H9 (cell line): ENCODE measurements at regions not wholly inside any gene's neighbourhood (a gene's known extent, or its start where the extent isn't known, plus 50 kb on each side); places are given as distances from the start of the nearest gene placed in this dataset.
A peak's percentile ranks its signal among the peaks of the same experiment; 100 is the strongest.

ENCODE experiments used
- DNase-seq: peaks from one replicate; pipeline ENCODE4 v3.0.0-alpha.2; 2017
- H2AFZ ChIP-seq: one replicate; pipeline ENCODE4 v1.6.1; 2013; ENCODE audit warnings: mild to moderate bottlenecking, low read length, control low read depth, moderate library complexity
- H2AK5ac ChIP-seq: 2 replicates; pipeline ENCODE4 v1.6.1; 2013; ENCODE audit warnings: low read length, control low read depth, mixed read lengths; ENCODE audit not compliant: insufficient read length
- H2BK120ac ChIP-seq: one replicate; pipeline ENCODE4 v1.6.1; 2013; ENCODE audit warnings: low read depth, mild to moderate bottlenecking, low read length, control low read depth, inconsistent platforms; ENCODE audit not compliant: poor library complexity, severe bottlenecking
- H2BK12ac ChIP-seq: 2 replicates; pipeline ENCODE4 v1.6.1; 2013; ENCODE audit warnings: low read length, control low read depth, mixed read lengths, low read depth; ENCODE audit not compliant: insufficient read length
- H2BK15ac ChIP-seq: 2 replicates; pipeline ENCODE4 v1.6.1; 2013; ENCODE audit warnings: low read depth, low read length, control low read depth
- H2BK20ac ChIP-seq: one replicate; pipeline ENCODE4 v1.6.1; 2013; ENCODE audit warnings: low read depth, mild to moderate bottlenecking, low read length, control low read depth, inconsistent platforms; ENCODE audit not compliant: poor library complexity, severe bottlenecking
- H2BK5ac ChIP-seq: 2 replicates; pipeline ENCODE4 v1.6.1; 2013; ENCODE audit warnings: low read length, control low read depth, mixed read lengths; ENCODE audit not compliant: insufficient read length
- H3K14ac ChIP-seq: 2 replicates; pipeline ENCODE4 v1.6.1; 2013; ENCODE audit warnings: low read length, control low read depth; ENCODE audit not compliant: insufficient read depth
- H3K18ac ChIP-seq: 2 replicates; pipeline ENCODE4 v1.6.1; 2013; ENCODE audit warnings: low read depth, mild to moderate bottlenecking, mixed read lengths, low read length, control low read depth; ENCODE audit not compliant: insufficient read length
- H3K23ac ChIP-seq: 2 replicates; pipeline ENCODE4 v1.6.1; 2013; ENCODE audit warnings: low read length, control low read depth, mixed read lengths, low read depth; ENCODE audit not compliant: insufficient read length
- H3K23me2 ChIP-seq: 2 replicates; pipeline ENCODE4 v1.6.1; 2013; ENCODE audit warnings: low read depth, mild to moderate bottlenecking, mixed read lengths, low read length, control low read depth; ENCODE audit not compliant: insufficient read length, poor library complexity, severe bottlenecking
- H3K27ac ChIP-seq: 2 replicates; pipeline ENCODE4 v1.5.1; 2013; ENCODE audit warnings: low read length, control low read depth, mixed read lengths, low read depth; ENCODE audit not compliant: insufficient read length
- H3K27me3 ChIP-seq: 2 replicates; pipeline ENCODE4 v1.6.1; 2013; ENCODE audit warnings: low read length, control low read depth, inconsistent platforms; ENCODE audit not compliant: insufficient read depth
- H3K4ac ChIP-seq: 2 replicates; pipeline ENCODE4 v1.6.1; 2013; ENCODE audit warnings: low read depth, mild to moderate bottlenecking, control low read depth, inconsistent platforms, low read length, moderate library complexity
- H3K4me1 ChIP-seq: 2 replicates; pipeline ENCODE4 v1.6.1; 2013; ENCODE audit warnings: low read length, control low read depth, inconsistent platforms; ENCODE audit not compliant: insufficient read depth
- H3K4me2 ChIP-seq: 2 replicates; pipeline ENCODE4 v1.6.1; 2013; ENCODE audit warnings: low read length, control low read depth, mixed read lengths; ENCODE audit not compliant: insufficient read length, insufficient read depth
- H3K56ac ChIP-seq: 2 replicates; pipeline ENCODE4 v1.6.1; 2013; ENCODE audit warnings: low read depth, mild to moderate bottlenecking, mixed read lengths, low read length, control low read depth; ENCODE audit not compliant: insufficient read length
- H3K79me1 ChIP-seq: 2 replicates; pipeline ENCODE4 v1.6.1; 2013; ENCODE audit warnings: low read depth, mild to moderate bottlenecking, moderate library complexity, low read length, control low read depth, inconsistent platforms; ENCODE audit not compliant: insufficient read depth, poor library complexity, severe bottlenecking
- H3K79me2 ChIP-seq: 2 replicates; pipeline ENCODE4 v1.6.1; 2013; ENCODE audit warnings: low read length, control low read depth, inconsistent platforms; ENCODE audit not compliant: insufficient read depth
- H3K9ac ChIP-seq: 2 replicates; pipeline ENCODE4 v1.6.1; 2013; ENCODE audit warnings: low read length, control low read depth, mixed read lengths; ENCODE audit not compliant: insufficient read length; ENCODE audit errors: extremely low read depth
- H3K9me3 ChIP-seq: one replicate; pipeline ENCODE4 v1.6.1; 2013; ENCODE audit warnings: low read depth, low read length, inconsistent platforms; ENCODE audit not compliant: control insufficient read depth
- H3T11ph ChIP-seq: one replicate; pipeline ENCODE4 v1.6.1; 2013; ENCODE audit warnings: mild to moderate bottlenecking, low read length, control low read depth, inconsistent platforms
- H4K20me1 ChIP-seq: one replicate; pipeline ENCODE4 v1.6.1; 2013; ENCODE audit not compliant: control insufficient read depth, insufficient read length, insufficient read depth
- H4K5ac ChIP-seq: 2 replicates; pipeline ENCODE4 v1.6.1; 2013; ENCODE audit warnings: low read depth, mild to moderate bottlenecking, mixed read lengths, low read length, control low read depth; ENCODE audit not compliant: insufficient read length
- H4K8ac ChIP-seq: replicated peaks from 2 replicates; pipeline ENCODE4 v1.6.1; 2013; ENCODE audit warnings: low read length, control low read depth, mixed read lengths, low read depth; ENCODE audit not compliant: insufficient read length
- H4K91ac ChIP-seq: 2 replicates; pipeline ENCODE4 v1.6.1; 2013; ENCODE audit warnings: low read depth, mild to moderate bottlenecking, moderate library complexity, mixed read lengths, low read length, control low read depth; ENCODE audit not compliant: insufficient read length
- H3K27ac Mint-ChIP-seq, 3 experiments: 2 replicates in 2 of 3; 3 replicates in 1 of 3; pipeline ENCODE4 v1.8.0; 2020 to 2021; ENCODE audit warnings: mixed read lengths in 3 of 3, mild to moderate bottlenecking in 1 of 3, moderate library complexity in 1 of 3
- H3K27me3 Mint-ChIP-seq: 2 replicates; pipeline ENCODE4 v1.8.0; 2021; ENCODE audit warnings: low read depth, mild to moderate bottlenecking, moderate library complexity, mixed read lengths
- H3K36me3 Mint-ChIP-seq, 3 experiments: 2 replicates in 2 of 3; 3 replicates in 1 of 3; pipeline ENCODE4 v1.8.0; 2020 to 2021; ENCODE audit warnings: low read depth in 3 of 3, mixed read lengths in 3 of 3; ENCODE audit not compliant: insufficient read depth in 1 of 3
- H3K4me1 Mint-ChIP-seq, 2 experiments: 2 replicates each; pipeline ENCODE4 v1.8.0; 2020; ENCODE audit warnings: mixed read lengths in 2 of 2
- H3K4me3 Mint-ChIP-seq, 2 experiments: 2 replicates in 1 of 2; 3 replicates in 1 of 2; pipeline ENCODE4 v1.8.0; 2020 to 2021; ENCODE audit warnings: mild to moderate bottlenecking in 2 of 2, mixed read lengths in 2 of 2, moderate library complexity in 1 of 2
- H3K9me3 Mint-ChIP-seq, 2 experiments: 2 replicates in 1 of 2; 3 replicates in 1 of 2; pipeline ENCODE4 v1.8.0; 2020; ENCODE audit warnings: mild to moderate bottlenecking in 2 of 2, mixed read lengths in 2 of 2, moderate library complexity in 1 of 2
- WGBS: extraction: QIAGEN DNeasy Blood & Tissue Kit; methylation state at CpG from one replicate; pipeline ENCODE4 v1.1.7; 2013; ENCODE audit warnings: missing lambda C conversion rate, low lambda C conversion rate, mixed read lengths; ENCODE audit not compliant: insufficient read length; ENCODE audit errors: extremely low coverage; 5-methylcytosine and 5-hydroxymethylcytosine counted together
- TF ChIP-seq, protein P1 (sequence below): fragments of 200-600 bp; sonication (generic); conservative IDR thresholded peaks from 3 replicates; pipeline ENCODE4 v1.8.0; 2021; ENCODE audit warnings: antibody characterized with exemption, mild to moderate bottlenecking

DNA sequence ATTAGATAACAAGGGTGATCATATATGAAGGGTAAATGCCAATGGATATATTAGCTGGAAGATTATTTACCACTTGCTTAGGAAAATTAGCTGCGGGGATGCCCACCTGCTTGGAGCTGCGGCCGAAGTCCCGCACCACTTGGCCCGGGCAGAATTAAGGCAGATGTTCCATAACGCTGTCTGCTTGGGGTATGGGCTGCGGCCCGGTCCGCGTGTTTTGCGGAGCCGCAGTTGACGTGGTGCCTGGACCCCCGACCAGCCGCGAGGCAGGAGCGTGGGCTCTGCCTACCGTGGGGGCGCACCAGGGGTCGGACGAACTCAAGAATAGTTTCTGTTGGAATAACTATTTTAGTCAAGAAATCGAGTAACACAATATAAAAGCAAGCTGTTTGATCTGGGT is 235.2 kb downstream of the CPXCR1 start:
- Histone ChIP-seq H4K20me1 (no peaks in the 10 kb centered on the region), H4K91ac (no peak overlapping the region), H2BK5ac (peak overlapping the region; percentile 8), H2BK20ac (peak overlapping the region; percentile 83), H3K27me3 (no peaks in the 10 kb centered on the region), H3K4me2 (no peak overlapping the region), H2AFZ (no peak overlapping the region), H2AK5ac (no peak overlapping the region), H3K79me1 (no peaks in the 10 kb centered on the region), H2BK12ac (peak overlapping the region; percentile 21), H3K79me2 (no peaks in the 10 kb centered on the region), H3K23ac (no peak overlapping the region), H3K4ac (no peak overlapping the region), H2BK15ac (no peak overlapping the region), H3K27ac (peak overlapping the region; percentile 89), H2BK120ac (no peak overlapping the region), H3K18ac (peak overlapping the region; percentile 57), H3K56ac (no peak overlapping the region), H4K5ac (no peak overlapping the region), H3T11ph (no peak overlapping the region), H4K8ac (no peak overlapping the region), H3K9ac (no peak overlapping the region), H3K9me3 (no peaks in the 10 kb centered on the region), H3K23me2 (no peaks in the 10 kb centered on the region), H3K14ac (peak overlapping the region; percentile 52; the same call in 1 of the 2 replicates), H3K4me1 (no peaks in the 10 kb centered on the region)
- no peak overlapping the region for H3K4me3 Mint-ChIP-seq
- no CpG with 5 or more reads among the region's 22 CpGs for WGBS
- peaks cover 43 to 45% of the 10 kb centered on the region in 2 experiments for H3K4me1 Mint-ChIP-seq
- no peaks in the 10 kb centered on the region for H3K9me3 Mint-ChIP-seq
- H3K36me3 Mint-ChIP-seq: peaks cover 0 to 8% (median 0%) of the 10 kb centered on the region in 3 experiments; a peak in 2 of 7 replicates
- no peaks in the 10 kb centered on the region for H3K27me3 Mint-ChIP-seq
- DNase-seq: peak; percentile 37
- H3K27ac Mint-ChIP-seq: peak overlapping the region; percentile 96 to 99 (median 96)
- TF ChIP-seq, protein P1, sequence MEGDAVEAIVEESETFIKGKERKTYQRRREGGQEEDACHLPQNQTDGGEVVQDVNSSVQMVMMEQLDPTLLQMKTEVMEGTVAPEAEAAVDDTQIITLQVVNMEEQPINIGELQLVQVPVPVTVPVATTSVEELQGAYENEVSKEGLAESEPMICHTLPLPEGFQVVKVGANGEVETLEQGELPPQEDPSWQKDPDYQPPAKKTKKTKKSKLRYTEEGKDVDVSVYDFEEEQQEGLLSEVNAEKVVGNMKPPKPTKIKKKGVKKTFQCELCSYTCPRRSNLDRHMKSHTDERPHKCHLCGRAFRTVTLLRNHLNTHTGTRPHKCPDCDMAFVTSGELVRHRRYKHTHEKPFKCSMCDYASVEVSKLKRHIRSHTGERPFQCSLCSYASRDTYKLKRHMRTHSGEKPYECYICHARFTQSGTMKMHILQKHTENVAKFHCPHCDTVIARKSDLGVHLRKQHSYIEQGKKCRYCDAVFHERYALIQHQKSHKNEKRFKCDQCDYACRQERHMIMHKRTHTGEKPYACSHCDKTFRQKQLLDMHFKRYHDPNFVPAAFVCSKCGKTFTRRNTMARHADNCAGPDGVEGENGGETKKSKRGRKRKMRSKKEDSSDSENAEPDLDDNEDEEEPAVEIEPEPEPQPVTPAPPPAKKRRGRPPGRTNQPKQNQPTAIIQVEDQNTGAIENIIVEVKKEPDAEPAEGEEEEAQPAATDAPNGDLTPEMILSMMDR: no peak
